T-cell (primary cell): ENCODE measurements at regions not wholly inside any gene's neighbourhood (a gene's known extent, or its start where the extent isn't known, plus 50 kb on each side); places are given as distances from the start of the nearest gene placed in this dataset.

Experiments used
- ATAC-seq, 4 experiments: fragments of 200-7000 bp in 3 of 4; fragments of 150-1000 bp in 1 of 4; cut with Tn5 transposase; replicated peaks in 1 of 4; 1 replicate in 3 of 4; 2 replicates in 1 of 4; pipeline ENCODE4 v1.10.0; 2021; ENCODE audit warnings: moderate library complexity in 3 of 4, mild to moderate bottlenecking in 2 of 4, moderate number of reproducible peaks in 1 of 4
- CTCF ChIA-PET, 2 donors: fragments of 300-600 bp; sonication (Branson Sonifier 250); formaldehyde crosslinking; loops; one replicate each; lab custom pipeline; 2022; ENCODE audit warnings: antibody characterized with exemption in 2 of 2; lab: Charles Lee
- POLR2A ChIA-PET, 2 donors: fragments of 300-600 bp; sonication (Branson Sonifier 250); formaldehyde crosslinking; loops; one replicate each; lab custom pipeline; 2022; ENCODE audit warnings: antibody characterized with exemption in 2 of 2; lab: Charles Lee
- DNase-seq, 35 experiments: peaks; one replicate each; pipeline versions ENCODE4 v3.0.0 to v3.0.0-alpha.2; 2013 to 2023
- H3K27ac ChIP-seq: one replicate; pipeline ENCODE4 v1.5.1; 2013; ENCODE audit warnings: low read length
- H3K27me3 ChIP-seq, 2 experiments: replicated peaks in 1 of 2; 1 replicate in 1 of 2; 2 replicates in 1 of 2; pipeline versions ENCODE4 v1.6.1 to v1.7.0; 2013; ENCODE audit warnings: low read length in 1 of 2, mixed read lengths in 1 of 2; ENCODE audit not compliant: control insufficient read depth in 2 of 2, insufficient read depth in 2 of 2; ENCODE audit errors: extremely low read depth in 1 of 2
- H3K36me3 ChIP-seq, 2 donors: 1 replicate in 1 of 2; 2 replicates in 1 of 2; pipeline versions ENCODE4 v1.6.1 to v1.7.0; 2013; ENCODE audit warnings: low read length in 1 of 2; ENCODE audit not compliant: control insufficient read depth in 2 of 2, insufficient read depth in 1 of 2; ENCODE audit errors: extremely low read depth in 1 of 2
- H3K4me1 ChIP-seq, 2 experiments: 1 replicate in 1 of 2; 2 replicates in 1 of 2; pipeline versions ENCODE4 v1.6.1 to v1.7.0; 2013; ENCODE audit warnings: low read length in 2 of 2, mixed read lengths in 1 of 2; ENCODE audit not compliant: insufficient read depth in 2 of 2, control insufficient read depth in 1 of 2; ENCODE audit errors: extremely low read depth in 1 of 2
- H3K4me3 ChIP-seq, 2 donors: 1 replicate in 1 of 2; 2 replicates in 1 of 2; pipeline versions ENCODE4 v1.5.1 to v1.7.0; 2013; ENCODE audit warnings: mild to moderate bottlenecking in 2 of 2, low read length in 1 of 2, moderate library complexity in 1 of 2; ENCODE audit not compliant: control insufficient read depth in 1 of 2; ENCODE audit errors: extremely low read depth in 1 of 2
- H3K9me3 ChIP-seq: 2 replicates; pipeline ENCODE4 v1.7.0; 2013
- H3K27ac Mint-ChIP-seq, 2 donors: one replicate each; pipeline ENCODE4 v1.8.0; 2020 to 2021; ENCODE audit warnings: mild to moderate bottlenecking in 2 of 2, mixed read lengths in 2 of 2
- H3K27me3 Mint-ChIP-seq, 2 donors: one replicate each; pipeline ENCODE4 v1.8.0; 2021 to 2022; ENCODE audit warnings: mixed read lengths in 2 of 2
- H3K36me3 Mint-ChIP-seq: one replicate; pipeline ENCODE4 v1.8.0; 2021; ENCODE audit warnings: mixed read lengths
- H3K4me1 Mint-ChIP-seq, 3 donors: one replicate each; pipeline ENCODE4 v1.8.0; 2020 to 2022; ENCODE audit warnings: mixed read lengths in 3 of 3, mild to moderate bottlenecking in 1 of 3
- H3K4me3 Mint-ChIP-seq, 3 donors: one replicate each; pipeline ENCODE4 v1.8.0; 2020 to 2022; ENCODE audit warnings: mild to moderate bottlenecking in 3 of 3, mixed read lengths in 3 of 3, moderate library complexity in 3 of 3
- H3K9me3 Mint-ChIP-seq, 3 donors: one replicate each; pipeline ENCODE4 v1.8.0; 2020 to 2022; ENCODE audit warnings: mixed read lengths in 3 of 3
- whole genome bisulfite sequencing: methylation state at CpG from one replicate; pipeline ENCODE4 v1.1.5; 2013; ENCODE audit warnings: missing lambda C conversion rate; ENCODE audit not compliant: insufficient coverage; 5-methylcytosine and 5-hydroxymethylcytosine counted together

DNA sequence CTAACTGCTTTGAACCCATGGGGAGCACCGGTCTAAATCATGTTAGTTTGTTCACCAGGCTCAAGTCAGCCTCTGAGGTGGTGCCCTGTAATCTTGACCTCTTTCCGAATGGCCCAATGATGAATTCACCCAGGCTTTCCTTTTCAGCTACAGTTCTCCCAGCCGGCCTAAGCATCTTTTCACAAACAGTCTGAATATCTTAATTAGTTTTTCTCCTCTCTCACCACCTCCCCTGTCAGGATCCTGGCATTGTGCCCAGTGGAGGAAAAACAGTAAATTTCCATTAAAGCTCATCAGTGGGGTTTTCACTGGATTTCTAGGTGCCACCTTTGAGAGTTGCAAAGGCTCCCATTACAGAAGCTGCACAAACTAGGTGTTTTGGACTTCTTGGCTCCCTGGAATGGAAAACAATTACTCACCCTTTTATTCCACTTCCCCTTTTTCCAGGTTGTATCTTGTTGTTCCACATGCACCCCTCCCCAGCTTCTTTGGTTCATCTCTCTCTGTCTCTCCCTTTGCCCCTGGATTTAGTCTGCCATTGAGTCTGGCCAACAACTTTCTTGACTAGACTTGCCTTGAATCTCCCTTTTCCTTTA lies 69.4 kb upstream of the ADAMTSL1 start:
- 97% methylated on average over 3 of the region's 3 CpGs for WGBS
- Histone ChIP-seq H3K9me3 (no peaks in the 10 kb centered on the region), H3K36me3 (no peaks in the 10 kb centered on the region), H3K4me1 (no peaks in the 10 kb centered on the region), H3K27ac (no peak overlapping the region), H3K27me3 (no peaks in the 10 kb centered on the region), H3K4me3 (no peak overlapping the region)
- Mint-ChIP-seq H3K4me3 (no peak overlapping the region), H3K4me1 (no peaks in the 10 kb centered on the region), H3K27me3 (peaks cover 0 to 5% of the 10 kb centered on the region in 2 donors), H3K27ac (no peak overlapping the region), H3K36me3 (no peaks in the 10 kb centered on the region), H3K9me3 (peaks cover 0 to 5% (median 0%) of the 10 kb centered on the region in 3 donors)
- ChIA-PET POLR2A (no interaction called here), CTCF (no interaction called here)
- ATAC-seq = no peak
- no peak for DNase-seq

DNA sequence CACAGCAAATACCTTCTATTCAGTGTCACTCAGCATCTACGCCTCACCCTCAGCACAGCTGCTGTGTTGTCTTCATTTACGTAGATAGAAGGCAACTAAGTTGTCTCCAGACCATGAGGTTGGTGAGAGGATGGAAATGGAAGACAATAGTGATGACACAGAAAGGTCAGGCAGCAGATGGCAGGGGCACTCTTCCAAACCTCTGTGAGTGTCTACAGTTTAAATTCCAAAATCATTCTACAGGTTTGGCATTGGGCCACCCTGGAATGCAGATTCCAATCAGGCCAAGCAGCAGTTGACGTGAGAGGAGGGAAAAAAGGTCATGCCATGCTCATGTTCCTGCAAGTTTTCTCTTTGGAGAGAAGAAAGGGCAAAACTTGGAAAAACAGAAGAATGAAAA lies 68.7 kb upstream of the ADAMTSL1 start:
- H3K4me3 Mint-ChIP-seq = no peak overlapping the region
- Histone ChIP-seq H3K27me3 (no peaks in the 10 kb centered on the region), H3K27ac (no peak overlapping the region), H3K9me3 (no peaks in the 10 kb centered on the region), H3K4me1 (no peaks in the 10 kb centered on the region), H3K4me3 (no peak overlapping the region), H3K36me3 (no peaks in the 10 kb centered on the region)
- no CpG with 5 or more reads among the region's 3 CpGs for WGBS
- H3K27me3 Mint-ChIP-seq = peaks cover 0 to 5% of the 10 kb centered on the region in 2 donors
- ChIA-PET POLR2A (no interaction called here), CTCF (no interaction called here)
- H3K9me3 Mint-ChIP-seq = peaks cover 0 to 5% (median 0%) of the 10 kb centered on the region in 3 donors
- ATAC-seq = no peak
- DNase-seq = no peak
- no peak overlapping the region for H3K27ac Mint-ChIP-seq
- H3K36me3 Mint-ChIP-seq = no peaks in the 10 kb centered on the region
- no peaks in the 10 kb centered on the region for H3K4me1 Mint-ChIP-seq

DNA sequence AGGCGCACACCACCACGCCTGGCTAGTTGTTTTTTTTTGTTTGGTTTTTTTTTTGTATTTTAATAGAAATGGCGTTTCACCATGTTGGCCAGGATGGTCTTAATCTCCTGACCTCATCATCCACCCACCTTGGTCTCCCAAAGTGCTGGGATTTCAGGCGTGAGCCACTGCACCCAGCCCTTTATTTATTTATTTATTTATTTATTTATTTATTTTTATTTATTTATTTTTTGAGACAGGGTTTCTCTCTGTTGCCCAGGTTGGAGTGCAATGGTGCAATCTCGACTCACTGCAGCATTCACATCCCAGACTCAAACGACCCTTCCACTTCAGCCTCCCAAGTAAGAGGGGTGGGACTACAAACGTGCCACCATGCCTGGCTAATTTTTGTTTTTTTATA lies 63.0 kb upstream of the ADAMTSL1 start:
- Histone ChIP-seq H3K27ac (no peak overlapping the region), H3K4me3 (no peak overlapping the region), H3K36me3 (no peaks in the 10 kb centered on the region), H3K9me3 (no peaks in the 10 kb centered on the region), H3K27me3 (no peaks in the 10 kb centered on the region), H3K4me1 (no peaks in the 10 kb centered on the region)
- CTCF ChIA-PET = no interaction called here
- DNase-seq (no peak), ATAC-seq (no peak)
- Mint-ChIP-seq H3K4me3 (no peak overlapping the region), H3K36me3 (no peaks in the 10 kb centered on the region), H3K9me3 (no peaks in the 10 kb centered on the region), H3K27me3 (peaks cover 9 to 11% of the 10 kb centered on the region in 2 donors), H3K27ac (no peak overlapping the region), H3K4me1 (no peaks in the 10 kb centered on the region)
- POLR2A ChIA-PET = no interaction called here
- WGBS = no CpG with 5 or more reads among the region's 7 CpGs

DNA sequence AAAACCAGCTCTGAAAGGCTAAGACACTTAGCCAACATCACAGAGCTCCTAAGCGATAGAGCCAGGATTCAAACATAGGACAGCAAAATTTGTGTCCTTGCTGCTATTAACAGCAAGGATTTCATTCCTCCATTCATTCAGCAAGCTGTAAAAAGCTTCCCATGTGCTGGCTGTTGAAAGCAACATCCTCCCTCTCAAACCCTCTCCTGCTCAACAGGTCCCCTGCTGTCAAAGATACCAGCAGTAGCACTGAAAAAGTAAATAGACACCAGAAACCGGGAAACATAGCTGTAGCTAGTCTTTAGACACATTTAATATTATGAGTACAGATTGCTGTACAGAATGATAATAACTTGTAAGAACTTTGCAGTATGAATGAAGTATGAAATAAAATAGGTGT lies 52.6 kb upstream of the ADAMTSL1 start:
- no peaks in the 10 kb centered on the region for H3K27me3 ChIP-seq
- POLR2A ChIA-PET = no interaction called here
- no peak overlapping the region for H3K27ac ChIP-seq
- no peaks in the 10 kb centered on the region for H3K36me3 ChIP-seq
- no peak overlapping the region for H3K27ac Mint-ChIP-seq
- H3K9me3 ChIP-seq = no peaks in the 10 kb centered on the region
- no peak overlapping the region for H3K4me3 ChIP-seq
- H3K4me1 ChIP-seq = no peaks in the 10 kb centered on the region
- CTCF ChIA-PET = no interaction called here
- no peaks in the 10 kb centered on the region for H3K36me3 Mint-ChIP-seq
- H3K9me3 Mint-ChIP-seq = peaks cover 0 to 4% (median 2%) of the 10 kb centered on the region in 3 donors
- H3K27me3 Mint-ChIP-seq = peaks cover 1 to 4% of the 10 kb centered on the region in 2 donors
- no peaks in the 10 kb centered on the region for H3K4me1 Mint-ChIP-seq
- WGBS = 100% methylated on average over 1 of the region's 2 CpGs
- no peak overlapping the region for H3K4me3 Mint-ChIP-seq
- DNase-seq (no peak), ATAC-seq (no peak)

DNA sequence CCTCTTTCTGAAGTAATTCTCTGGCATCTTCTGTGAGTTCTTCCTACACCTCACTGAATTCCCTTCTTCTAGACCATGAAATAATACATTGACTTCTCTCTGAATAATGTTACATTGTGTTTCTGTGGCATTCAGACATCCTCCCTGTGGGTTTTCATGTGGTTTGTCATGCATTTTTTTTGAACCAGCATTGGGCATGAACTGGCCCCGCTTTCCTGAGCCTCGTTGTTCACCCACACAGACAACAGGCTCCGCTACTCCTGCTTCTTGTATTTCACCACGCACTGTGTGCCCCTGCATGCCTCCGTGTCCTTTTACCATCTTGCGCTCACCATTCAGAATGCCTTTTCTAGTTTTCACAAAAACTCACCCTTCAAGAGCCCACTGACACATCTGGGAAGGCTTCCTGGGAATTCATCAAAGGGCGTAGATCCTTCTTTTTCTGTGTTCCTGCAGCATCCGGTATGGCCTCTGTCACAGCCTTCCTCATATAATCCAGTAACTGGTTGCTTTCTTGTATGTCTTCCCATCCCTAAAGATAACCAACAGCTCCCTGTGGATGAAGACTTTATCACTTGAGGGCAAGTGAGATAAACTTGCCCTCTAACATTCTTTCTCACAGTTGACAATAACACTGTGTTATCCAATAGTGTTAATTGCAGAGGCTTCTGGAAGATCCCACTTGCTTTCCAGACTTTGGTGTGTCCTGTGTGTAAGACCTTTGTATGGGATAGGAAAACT lies 51.5 kb upstream of the ADAMTSL1 start:
- Mint-ChIP-seq H3K27me3 (peaks cover 1 to 4% of the 10 kb centered on the region in 2 donors), H3K9me3 (peaks cover 0 to 4% (median 2%) of the 10 kb centered on the region in 3 donors), H3K27ac (no peak overlapping the region), H3K4me1 (no peaks in the 10 kb centered on the region), H3K4me3 (no peak overlapping the region), H3K36me3 (no peaks in the 10 kb centered on the region)
- Histone ChIP-seq H3K36me3 (no peaks in the 10 kb centered on the region), H3K27me3 (no peaks in the 10 kb centered on the region), H3K4me1 (no peaks in the 10 kb centered on the region), H3K4me3 (no peak overlapping the region), H3K9me3 (no peaks in the 10 kb centered on the region), H3K27ac (no peak overlapping the region)
- POLR2A ChIA-PET = no interaction called here
- DNase-seq = no peak
- WGBS = 75% methylated on average over 7 of the region's 8 CpGs
- CTCF ChIA-PET = no interaction called here
- ATAC-seq = no peak

DNA sequence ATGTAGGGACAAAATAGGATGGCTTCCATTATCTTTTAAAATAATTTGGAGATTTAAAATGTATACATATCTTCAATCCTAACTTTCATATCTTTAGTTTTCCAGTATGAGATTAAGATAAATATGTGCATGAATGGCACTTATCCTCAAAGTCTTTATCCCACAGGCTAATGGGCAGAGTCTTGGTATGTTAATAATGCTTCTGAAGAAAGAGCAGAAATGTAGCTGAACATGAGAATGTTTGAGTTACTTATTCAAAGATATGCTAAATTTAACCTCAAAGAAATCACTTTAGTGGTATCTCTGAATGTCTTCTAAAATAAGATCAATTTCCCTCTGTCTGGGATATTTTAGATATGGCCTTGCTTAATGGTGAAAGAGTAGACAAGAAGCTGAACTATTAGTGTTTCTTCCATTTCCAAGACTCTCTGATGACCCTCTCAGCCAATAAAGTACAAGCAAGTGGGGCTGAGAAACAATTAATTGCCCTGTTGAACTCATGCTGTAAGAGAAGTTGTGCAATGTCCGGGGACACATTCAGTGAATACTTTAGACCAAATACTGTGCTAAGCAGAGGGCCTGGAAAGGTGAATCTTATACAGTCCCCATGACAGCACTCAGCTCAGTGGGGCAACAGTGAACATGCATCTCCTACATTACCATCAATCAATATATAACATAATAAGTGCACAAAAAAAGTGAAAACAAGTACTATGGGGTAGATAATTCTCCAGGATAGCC lies 50.0 kb upstream of the ADAMTSL1 start:
- no peak overlapping the region for H3K27ac Mint-ChIP-seq
- CTCF ChIA-PET = no interaction called here
- H3K36me3 ChIP-seq = no peaks in the 10 kb centered on the region
- no peaks in the 10 kb centered on the region for H3K4me1 ChIP-seq
- H3K36me3 Mint-ChIP-seq = no peaks in the 10 kb centered on the region
- H3K9me3 ChIP-seq = no peaks in the 10 kb centered on the region
- no peaks in the 10 kb centered on the region for H3K9me3 Mint-ChIP-seq
- H3K4me1 Mint-ChIP-seq = no peaks in the 10 kb centered on the region
- H3K27me3 Mint-ChIP-seq = peaks cover 4% of the 10 kb centered on the region in 2 donors
- no peak overlapping the region for H3K27ac ChIP-seq
- no peak overlapping the region for H3K4me3 Mint-ChIP-seq
- WGBS = no CpG with 5 or more reads among the region's 1 CpG
- POLR2A ChIA-PET = no interaction called here
- ATAC-seq (no peak), DNase-seq (no peak)
- no peak overlapping the region for H3K4me3 ChIP-seq
- H3K27me3 ChIP-seq = no peaks in the 10 kb centered on the region
